ENCODE measurements at regions not wholly inside any gene's neighbourhood (a gene's known extent, or its start where the extent isn't known, plus 50 kb on each side); places are given as distances from the start of the nearest gene placed in this dataset.
"Not testable (repeated sequence)": the region's sequence is repeated elsewhere in the genome, so short reads cannot be mapped to it uniquely, and the experiment has no call there.

DNA sequence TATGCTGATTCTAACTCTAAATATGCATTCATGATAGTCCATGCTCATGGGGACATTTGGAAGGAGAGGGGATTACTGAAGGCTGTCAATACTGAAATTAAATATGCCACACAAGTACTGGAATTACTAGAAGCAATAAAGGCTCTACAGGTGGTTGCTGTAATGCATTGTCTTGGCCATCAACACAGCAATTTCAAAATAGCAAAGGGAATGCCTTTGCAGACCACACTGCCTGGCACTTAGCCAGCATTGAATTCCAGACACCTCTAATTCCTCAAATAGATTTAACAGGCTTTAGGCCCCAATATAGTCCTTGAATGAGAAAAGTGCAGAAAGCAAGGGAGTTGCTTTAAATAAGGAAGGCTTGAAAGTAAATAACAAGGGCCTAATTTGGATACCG, 115.8 kb upstream of the PLCL2 start:
- H3K4me1 Mint-ChIP-seq: peaks cover 5% of the 10 kb centered on the region
- ATAC-seq (ENCODE audit: low read depth): no peak
- no peaks in the 10 kb centered on the region for H3K9me3 Mint-ChIP-seq
- no peaks in the 10 kb centered on the region for H3K36me3 Mint-ChIP-seq
- H3K27ac Mint-ChIP-seq: peak overlapping the region; percentile 31
- DNase-seq (ENCODE audit: low spot score in 2 of 2): no peak
- no peak overlapping the region for H3K4me3 Mint-ChIP-seq
- H3K27me3 Mint-ChIP-seq: no peaks in the 10 kb centered on the region

DNA sequence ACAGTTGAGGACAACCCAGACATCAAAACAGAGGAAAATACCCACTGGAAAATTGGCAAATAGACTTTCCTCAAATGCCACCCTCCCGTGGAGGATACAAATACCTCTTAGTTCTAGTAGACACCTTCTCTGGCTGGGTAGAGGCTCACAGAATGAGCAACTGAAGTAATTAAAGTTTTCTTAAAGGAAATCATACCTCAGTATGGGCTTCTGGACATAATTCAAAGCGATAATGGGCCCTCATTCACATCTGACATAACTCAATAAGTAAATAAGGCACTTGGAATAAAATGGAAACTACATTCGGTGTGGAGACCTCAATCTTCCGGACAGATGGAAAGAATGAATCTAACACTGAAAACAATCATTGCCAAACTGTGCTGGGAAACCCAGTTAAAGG, 115.2 kb upstream of the PLCL2 start:
- Mint-ChIP-seq H3K4me1 (peaks cover 5% of the 10 kb centered on the region), H3K36me3 (no peaks in the 10 kb centered on the region), H3K27ac (no peak overlapping the region), H3K9me3 (no peaks in the 10 kb centered on the region), H3K4me3 (no peak overlapping the region), H3K27me3 (no peaks in the 10 kb centered on the region)
- ATAC-seq (ENCODE audit: low read depth) (no peak), DNase-seq (ENCODE audit: low spot score in 2 of 2) (no peak)

DNA sequence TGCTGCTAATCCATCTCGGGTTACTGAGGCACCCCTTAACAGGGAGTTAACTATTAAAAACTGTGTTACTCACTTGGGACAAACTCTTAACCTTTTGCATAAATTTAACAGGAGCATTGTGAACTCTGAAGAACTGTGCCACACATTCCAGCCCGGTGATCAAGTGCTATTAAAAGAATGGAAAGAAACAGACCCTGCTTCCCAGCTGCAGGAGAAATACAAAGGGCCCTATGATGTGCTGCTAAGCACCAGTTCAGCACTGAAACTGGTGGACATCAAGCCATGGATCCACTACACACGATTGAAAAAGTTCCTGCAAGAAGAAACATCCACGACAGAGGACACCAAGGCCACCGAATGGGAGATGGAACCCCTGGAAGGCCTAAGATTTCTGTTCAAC, 114.7 kb upstream of the PLCL2 start:
- H3K27ac Mint-ChIP-seq: no peak overlapping the region
- no peaks in the 10 kb centered on the region for H3K36me3 Mint-ChIP-seq
- H3K9me3 Mint-ChIP-seq: no peaks in the 10 kb centered on the region
- DNase-seq (ENCODE audit: low spot score in 2 of 2): no peak
- H3K4me1 Mint-ChIP-seq: peaks cover 5% of the 10 kb centered on the region
- no peak overlapping the region for H3K4me3 Mint-ChIP-seq
- ATAC-seq (ENCODE audit: low read depth): no peak
- peaks cover 3% of the 10 kb centered on the region for H3K27me3 Mint-ChIP-seq

DNA sequence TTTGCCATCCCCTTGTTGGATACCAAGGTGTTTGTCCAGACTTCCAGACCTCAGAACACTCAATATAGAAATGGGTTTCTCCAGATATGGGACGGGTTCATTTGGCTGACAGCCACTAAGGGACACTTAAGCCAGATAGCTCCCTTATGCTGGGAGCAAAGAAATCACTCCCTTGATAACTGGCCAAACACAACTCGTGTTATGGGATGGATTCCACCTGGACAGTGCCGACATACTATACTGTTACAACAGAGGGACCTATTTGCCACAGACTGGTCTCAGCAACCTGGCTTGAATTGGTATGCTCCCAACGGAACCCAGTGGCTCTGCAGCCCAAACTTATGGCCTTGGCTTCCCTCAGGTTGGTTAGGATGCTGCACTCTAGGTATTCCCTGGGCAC, 114.0 kb upstream of the PLCL2 start:
- Mint-ChIP-seq H3K9me3 (no peaks in the 10 kb centered on the region), H3K27ac (no peak overlapping the region), H3K36me3 (no peaks in the 10 kb centered on the region), H3K4me1 (peaks cover 3% of the 10 kb centered on the region), H3K4me3 (no peak overlapping the region), H3K27me3 (peaks cover 3% of the 10 kb centered on the region)
- DNase-seq (ENCODE audit: low spot score in 2 of 2) (no peak), ATAC-seq (ENCODE audit: low read depth) (no peak)

DNA sequence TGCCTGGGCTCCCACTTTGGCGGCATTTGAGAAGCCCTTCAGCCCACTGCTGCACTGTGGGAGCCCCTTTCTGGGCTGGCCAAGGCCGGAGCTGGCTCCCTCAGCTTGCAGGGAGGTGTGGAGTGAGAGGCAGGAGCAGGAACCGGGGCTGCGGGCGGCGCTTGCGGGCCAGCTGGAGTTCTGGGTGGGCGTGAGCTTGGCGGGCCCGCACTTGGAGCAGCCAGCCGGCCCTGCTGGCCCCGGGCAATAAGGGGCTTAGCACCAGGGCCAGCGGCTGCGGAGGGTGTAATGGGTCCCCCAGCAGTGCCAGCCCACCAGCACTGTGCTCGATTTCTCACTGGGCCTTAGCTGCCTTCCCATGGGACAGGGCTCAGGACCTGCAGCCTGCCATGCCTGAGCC, 111.2 kb upstream of the PLCL2 start:
- not testable (repeated sequence) for H3K27me3 Mint-ChIP-seq; ATAC-seq (ENCODE audit: low read depth); H3K27ac Mint-ChIP-seq; H3K36me3 Mint-ChIP-seq; DNase-seq (ENCODE audit: low spot score in 2 of 2); H3K4me3 Mint-ChIP-seq; H3K4me1 Mint-ChIP-seq; H3K9me3 Mint-ChIP-seq

DNA sequence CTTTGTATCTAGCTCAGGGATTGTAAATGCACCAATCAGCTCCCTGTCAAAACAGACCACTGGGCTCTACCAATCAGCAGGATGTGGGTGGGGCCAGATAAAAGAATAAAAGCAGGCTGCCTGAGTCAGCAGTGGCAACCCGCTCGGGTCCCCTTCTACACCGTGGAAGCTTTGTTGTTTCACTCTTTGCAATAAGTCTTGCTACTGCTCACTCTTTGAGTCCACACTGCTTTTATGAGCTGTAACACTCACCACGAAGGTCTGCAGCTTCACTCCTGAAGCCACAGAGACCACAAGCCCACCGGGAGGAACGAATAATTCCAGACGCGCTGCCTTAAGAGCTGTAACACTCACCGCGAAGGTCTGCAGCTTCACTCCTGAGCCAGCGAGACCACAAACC, 110.2 kb upstream of the PLCL2 start:
- DNase-seq (ENCODE audit: low spot score in 2 of 2); H3K4me3 Mint-ChIP-seq; H3K9me3 Mint-ChIP-seq; ATAC-seq (ENCODE audit: low read depth); H3K27me3 Mint-ChIP-seq; H3K4me1 Mint-ChIP-seq; H3K36me3 Mint-ChIP-seq; H3K27ac Mint-ChIP-seq: not testable (repeated sequence)

DNA sequence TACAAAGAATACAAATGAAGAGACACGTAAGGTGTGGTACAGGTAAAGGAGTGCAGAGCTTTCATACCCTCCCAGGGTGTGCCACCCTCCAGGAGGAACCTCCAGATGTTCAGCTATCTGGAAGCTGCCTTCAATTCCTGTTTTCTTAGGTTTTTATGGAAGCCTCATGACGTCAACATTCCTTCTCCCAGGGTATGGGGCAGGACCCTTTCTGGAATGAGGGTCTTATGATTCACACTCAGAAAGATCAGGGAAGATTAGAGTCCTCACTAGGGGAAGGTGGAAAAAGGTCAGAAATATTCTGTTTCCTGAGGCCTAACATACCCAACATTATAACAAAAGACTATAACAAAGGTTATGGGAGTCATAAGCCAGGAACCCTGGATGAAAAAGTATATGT, 99.8 kb upstream of the PLCL2 start:
- H3K36me3 Mint-ChIP-seq: no peaks in the 10 kb centered on the region
- H3K27me3 Mint-ChIP-seq: no peaks in the 10 kb centered on the region
- H3K4me1 Mint-ChIP-seq: peaks cover 9% of the 10 kb centered on the region
- DNase-seq (ENCODE audit: low spot score in 2 of 2) (no peak), ATAC-seq (ENCODE audit: low read depth) (no peak)
- H3K27ac Mint-ChIP-seq: no peak overlapping the region
- no peak overlapping the region for H3K4me3 Mint-ChIP-seq
- H3K9me3 Mint-ChIP-seq: peaks cover 2% of the 10 kb centered on the region

DNA sequence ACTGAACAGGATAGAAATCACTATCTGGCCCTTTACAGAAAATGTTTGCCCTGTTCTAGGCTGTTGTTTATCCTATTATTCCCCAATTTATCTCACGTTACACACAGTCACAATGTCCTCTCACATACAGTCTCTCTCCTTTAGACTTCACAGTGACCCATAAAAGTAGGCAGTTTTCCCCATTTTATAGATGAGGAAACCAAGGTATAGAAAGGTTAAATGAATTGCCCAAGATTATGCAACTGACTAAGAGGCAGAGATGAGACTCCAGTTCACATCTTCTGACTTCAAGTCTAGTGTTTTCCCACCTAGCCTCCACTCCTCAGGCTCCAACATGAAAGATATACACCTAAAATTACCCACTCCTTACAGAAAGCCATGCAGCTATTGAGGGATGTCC, 99.3 kb upstream of the PLCL2 start:
- no peak for DNase-seq (ENCODE audit: low spot score in 2 of 2)
- Mint-ChIP-seq H3K9me3 (no peaks in the 10 kb centered on the region), H3K27ac (no peak overlapping the region), H3K27me3 (no peaks in the 10 kb centered on the region), H3K4me1 (peaks cover 12% of the 10 kb centered on the region), H3K36me3 (no peaks in the 10 kb centered on the region), H3K4me3 (no peak overlapping the region)
- ATAC-seq (ENCODE audit: low read depth): no peak

DNA sequence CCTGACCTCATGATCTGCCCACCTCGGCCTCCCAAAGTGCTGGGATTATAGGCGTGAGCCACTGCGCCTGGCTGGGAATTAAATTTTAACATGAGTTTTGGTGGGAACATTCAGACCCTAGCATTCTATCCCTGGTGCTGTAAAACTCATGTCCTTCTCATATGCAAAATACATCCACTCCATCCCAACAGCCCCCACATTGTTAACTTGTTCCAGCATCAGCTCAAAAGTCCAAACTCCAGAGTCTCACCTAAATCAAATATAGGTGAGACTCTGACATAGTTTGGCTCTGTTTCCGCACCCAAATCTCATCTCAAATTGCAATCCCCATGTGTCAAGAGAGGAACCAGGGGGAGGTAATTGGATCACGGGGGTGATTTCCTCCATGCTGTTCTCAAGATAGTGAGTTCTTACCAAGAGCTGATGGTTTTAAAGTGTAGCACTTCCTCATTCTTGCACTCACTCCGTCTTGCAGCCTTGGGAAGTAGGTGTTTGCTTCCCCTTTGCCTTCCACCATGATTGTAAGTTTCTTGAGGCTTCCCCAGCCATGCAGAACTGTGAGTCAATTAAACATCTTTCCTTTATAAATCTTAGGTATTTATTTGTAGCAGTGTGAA, 96.2 kb upstream of the PLCL2 start:
- H3K4me1 Mint-ChIP-seq: peaks cover 12% of the 10 kb centered on the region

DNA sequence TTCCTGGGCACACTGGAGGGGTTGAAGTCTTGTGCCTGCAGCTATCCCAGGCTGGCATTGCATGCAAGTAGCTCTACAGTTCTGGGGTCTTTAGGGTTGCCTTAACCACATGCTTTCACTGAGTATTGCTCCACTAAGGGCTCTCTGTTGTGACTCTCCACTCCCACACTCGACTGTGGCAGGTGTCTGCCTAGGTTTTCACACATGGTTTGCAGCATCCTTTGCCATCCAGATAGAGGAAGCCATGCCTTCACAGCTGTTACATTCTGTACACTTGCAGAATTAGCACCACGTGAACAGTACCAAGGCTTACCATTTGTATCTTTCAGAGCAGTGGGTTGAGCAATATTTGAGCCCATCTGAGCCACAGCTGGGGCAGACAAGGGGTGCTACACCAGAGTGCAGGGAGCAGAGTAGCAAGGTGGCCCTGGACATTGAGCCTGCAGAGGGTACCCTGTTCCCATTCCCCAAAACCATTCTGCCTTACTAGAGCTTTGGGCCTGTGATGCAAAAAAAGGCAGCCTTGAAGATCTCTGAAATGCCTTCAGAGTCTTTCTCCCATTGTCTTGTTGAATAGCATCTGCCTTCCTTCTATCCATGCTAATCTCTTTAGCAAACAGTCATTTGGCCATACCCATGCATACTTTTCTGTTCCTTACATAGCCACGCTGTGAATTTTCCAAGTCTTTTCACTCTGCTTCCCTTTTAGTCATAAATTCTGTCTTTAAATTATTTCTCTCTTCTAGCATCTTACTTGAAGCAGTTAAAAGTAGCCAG, 95.2 kb upstream of the PLCL2 start:
- H3K9me3 Mint-ChIP-seq: no peaks in the 10 kb centered on the region
- H3K4me3 Mint-ChIP-seq: no peak overlapping the region
- peaks cover 12% of the 10 kb centered on the region for H3K4me1 Mint-ChIP-seq
- H3K27me3 Mint-ChIP-seq: peaks cover 7% of the 10 kb centered on the region
- peaks cover 1% of the 10 kb centered on the region for H3K36me3 Mint-ChIP-seq
- ATAC-seq (ENCODE audit: low read depth) (peak; percentile 26), DNase-seq (ENCODE audit: low spot score in 2 of 2) (no peak)
- no peak overlapping the region for H3K27ac Mint-ChIP-seq

More for the DNA sequence above, 96.2 kb upstream of the PLCL2 start:
- peak; percentile 93 for ATAC-seq (ENCODE audit: low read depth)
- Mint-ChIP-seq H3K27ac (no peak overlapping the region), H3K27me3 (peaks cover 7% of the 10 kb centered on the region), H3K4me3 (no peak overlapping the region), H3K36me3 (no peaks in the 10 kb centered on the region), H3K9me3 (no peaks in the 10 kb centered on the region)
- peak in 1 of 2 donors; percentile 29 for DNase-seq (ENCODE audit: low spot score in 2 of 2)

DNA sequence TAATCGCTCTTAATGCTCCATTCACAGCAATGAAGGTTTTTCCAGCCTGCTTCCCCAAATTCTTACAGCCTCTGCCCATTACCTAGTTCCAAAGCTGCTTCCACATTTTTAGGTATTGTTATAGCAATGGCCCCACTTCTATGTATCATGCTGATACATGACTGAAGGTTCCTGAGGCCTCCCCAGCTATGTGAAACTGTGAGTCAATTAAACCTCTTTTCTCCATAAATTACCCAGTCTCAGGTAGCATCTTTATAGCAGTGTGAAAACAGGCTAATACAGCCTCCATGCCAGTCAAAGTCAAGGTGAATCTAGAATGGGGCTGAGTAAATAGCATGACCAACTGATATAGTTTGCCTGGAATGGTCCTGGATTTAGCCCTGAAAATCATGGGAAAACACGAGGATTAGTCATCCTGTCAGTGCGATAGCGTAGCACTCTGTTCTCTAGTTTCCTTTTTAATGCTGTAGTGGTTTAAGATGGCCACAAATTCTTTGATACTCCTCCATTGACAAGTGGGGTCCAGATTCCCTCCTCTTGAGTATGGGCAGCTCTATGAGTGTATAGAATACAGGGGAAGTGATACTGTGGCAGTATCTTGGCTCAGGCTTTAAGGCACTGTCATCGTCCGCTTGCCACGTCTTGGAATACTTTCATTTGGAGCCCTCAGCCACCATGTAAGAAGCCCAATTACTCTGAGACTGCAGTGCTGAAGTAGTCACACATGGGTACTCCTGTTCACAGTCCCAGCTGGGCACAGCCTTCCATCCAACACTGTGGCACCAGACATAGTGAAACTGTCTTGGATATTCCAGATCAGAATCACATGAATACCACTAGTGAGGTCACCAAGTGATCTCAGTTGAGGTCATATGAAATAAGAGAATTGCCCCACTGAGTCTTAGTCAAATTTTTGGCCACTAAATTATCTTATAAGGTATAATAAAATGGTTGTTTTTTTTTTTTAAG, 94.0 kb upstream of the PLCL2 start:
- Mint-ChIP-seq H3K4me3 (no peak overlapping the region), H3K27ac (no peak overlapping the region), H3K4me1 (peaks cover 15% of the 10 kb centered on the region), H3K9me3 (no peaks in the 10 kb centered on the region), H3K27me3 (peaks cover 7% of the 10 kb centered on the region), H3K36me3 (peaks cover 1% of the 10 kb centered on the region)
- no peak for DNase-seq (ENCODE audit: low spot score in 2 of 2)
- ATAC-seq (ENCODE audit: low read depth): no peak

DNA sequence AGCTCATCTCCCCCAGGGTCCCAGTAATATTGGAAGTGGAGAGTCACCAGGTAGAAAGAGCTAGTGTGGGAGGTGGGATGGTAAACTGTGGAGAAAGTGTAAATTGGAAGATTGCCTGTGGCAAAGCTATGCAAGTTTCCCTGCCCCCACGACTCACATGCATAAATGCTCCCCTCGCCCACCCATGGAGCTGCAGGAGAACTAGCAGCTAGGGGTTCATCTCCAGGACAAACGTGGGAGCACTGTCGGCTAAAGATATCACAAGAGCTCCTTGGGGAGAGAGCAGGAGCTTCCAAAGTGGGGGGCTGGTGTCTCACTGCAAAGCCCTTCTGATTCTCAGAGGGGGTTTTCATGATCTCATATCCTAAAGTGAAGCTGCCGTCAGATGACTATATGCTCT, 91.4 kb upstream of the PLCL2 start:
- Mint-ChIP-seq H3K4me1 (peaks cover 26% of the 10 kb centered on the region), H3K9me3 (no peaks in the 10 kb centered on the region), H3K36me3 (peaks cover 1% of the 10 kb centered on the region), H3K27ac (no peak overlapping the region), H3K27me3 (peaks cover 7% of the 10 kb centered on the region), H3K4me3 (no peak overlapping the region)
- no peak for ATAC-seq (ENCODE audit: low read depth)
- DNase-seq (ENCODE audit: low spot score in 2 of 2): no peak

DNA sequence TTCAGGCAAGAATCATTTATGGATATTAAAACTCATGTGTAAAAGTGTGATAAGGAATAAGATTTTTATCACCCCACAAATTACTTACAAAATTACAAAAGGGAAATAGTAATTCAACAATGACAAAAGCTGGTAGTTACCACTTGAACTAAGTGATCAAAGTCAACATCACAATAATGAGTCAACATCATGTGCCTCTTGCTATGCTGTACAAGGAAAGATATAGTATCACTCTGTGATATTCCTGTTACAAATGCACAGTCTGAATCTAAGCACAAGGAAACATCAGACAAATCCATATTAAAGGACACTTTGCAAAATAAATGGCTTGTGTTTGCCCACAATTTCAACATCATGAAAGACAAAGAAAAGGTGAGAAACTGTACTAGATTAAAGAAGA, 90.5 kb upstream of the PLCL2 start:
- peaks cover 21% of the 10 kb centered on the region for H3K4me1 Mint-ChIP-seq
- H3K36me3 Mint-ChIP-seq: peaks cover 1% of the 10 kb centered on the region
- no peaks in the 10 kb centered on the region for H3K9me3 Mint-ChIP-seq
- no peak overlapping the region for H3K4me3 Mint-ChIP-seq
- DNase-seq (ENCODE audit: low spot score in 2 of 2) (no peak), ATAC-seq (ENCODE audit: low read depth) (no peak)
- no peak overlapping the region for H3K27ac Mint-ChIP-seq
- peaks cover 7% of the 10 kb centered on the region for H3K27me3 Mint-ChIP-seq

DNA sequence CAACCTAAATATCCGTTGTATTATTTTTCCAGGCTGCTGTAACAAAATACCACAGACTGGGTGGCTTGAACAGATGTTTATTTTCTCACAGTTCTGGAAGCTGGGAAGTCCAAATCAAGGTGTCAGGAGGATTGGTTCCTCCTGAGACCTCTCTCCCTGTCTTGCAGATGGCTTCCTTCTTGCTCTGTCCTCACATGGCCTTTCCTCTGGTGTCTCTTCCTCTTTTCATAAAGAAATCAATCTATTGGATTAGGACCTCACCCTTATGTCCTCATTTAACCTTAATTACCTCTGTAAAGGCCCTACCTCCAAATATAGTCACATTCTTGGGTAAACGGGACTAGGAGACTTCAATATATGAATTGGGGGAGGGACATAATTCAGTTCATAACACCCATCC, 89.2 kb upstream of the PLCL2 start:
- Mint-ChIP-seq H3K27me3 (peaks cover 7% of the 10 kb centered on the region), H3K4me1 (peaks cover 24% of the 10 kb centered on the region), H3K27ac (no peak overlapping the region), H3K36me3 (peaks cover 1% of the 10 kb centered on the region), H3K4me3 (no peak overlapping the region), H3K9me3 (no peaks in the 10 kb centered on the region)
- ATAC-seq (ENCODE audit: low read depth) (no peak), DNase-seq (ENCODE audit: low spot score in 2 of 2) (no peak)
